Jurkat, Clone E6-1 (cell line): ENCODE measurements at regions not wholly inside any gene's neighbourhood (a gene's known extent, or its start where the extent isn't known, plus 50 kb on each side); places are given as distances from the start of the nearest gene placed in this dataset.

ENCODE experiments used
- DNase-seq: peaks from one replicate; pipeline ENCODE4 v3.0.0-alpha.2; 2011; ENCODE audit warnings: low read depth, low spot score
- H3K4me3 ChIP-seq: 2 replicates; pipeline ENCODE4 v1.5.1; 2011; ENCODE audit warnings: mild to moderate bottlenecking, low read length, control low read depth, moderate library complexity

- H3K4me3 ChIP-seq, result no peak overlapping the region
- no peak for DNase-seq
Observed at GRCh38 chr11:134797411-134798089, 385.5 kb upstream of the B3GAT1 start.

DNA sequence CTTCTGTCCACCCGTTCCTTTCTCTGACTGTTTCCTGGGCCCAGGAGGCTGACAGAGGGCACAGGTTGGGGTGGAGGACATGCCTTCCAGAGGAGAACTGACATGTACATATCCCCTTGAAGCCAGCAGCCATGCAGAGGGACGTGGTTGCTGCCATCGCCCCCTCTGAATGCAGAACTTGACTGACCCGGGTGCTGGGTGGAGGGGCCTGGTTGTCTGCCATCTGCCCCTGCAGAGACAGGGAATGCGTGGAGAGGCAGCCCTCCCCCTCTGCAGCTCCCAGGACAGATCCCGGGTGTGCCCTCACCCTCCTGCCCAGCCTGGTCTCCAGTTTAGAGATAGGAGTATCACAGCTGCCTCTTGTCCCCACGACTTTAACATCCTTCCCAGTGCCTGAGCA lies 383.0 kb upstream of the B3GAT1 start:
- no peak overlapping the region for H3K4me3 ChIP-seq
- no peak for DNase-seq

DNA sequence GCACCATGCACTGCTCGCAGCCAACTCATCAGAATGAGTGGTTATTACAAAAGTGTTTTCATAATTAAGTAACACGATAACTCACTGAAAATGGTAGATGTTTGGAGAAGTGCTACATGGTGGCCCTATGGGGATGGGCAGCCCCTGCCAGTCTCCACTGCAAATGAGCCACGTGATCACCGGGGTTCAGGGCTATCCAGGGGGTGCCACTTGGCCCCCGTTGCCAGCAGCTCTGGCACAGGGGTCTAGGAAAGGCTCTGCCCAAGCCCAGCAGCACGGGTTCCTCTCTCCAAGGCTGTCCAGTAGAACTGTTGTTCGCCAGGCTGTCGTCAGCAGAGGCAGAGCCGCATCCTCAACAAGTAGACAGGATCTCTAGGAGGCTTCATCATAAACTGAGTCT lies 382.1 kb upstream of the B3GAT1 start:
- DNase-seq, result no peak

GRCh38 chr11:134792677-134793076 lies 380.6 kb upstream of the B3GAT1 start:
- H3K4me3 ChIP-seq, result no peak overlapping the region
- no peak for DNase-seq

More for the DNA sequence above, 382.1 kb upstream of the B3GAT1 start:
- H3K4me3 ChIP-seq, result no peak overlapping the region

- peak; percentile 15 for DNase-seq
Observed at GRCh38 chr11:134792044-134792443, 380.0 kb upstream of the B3GAT1 start.

DNA sequence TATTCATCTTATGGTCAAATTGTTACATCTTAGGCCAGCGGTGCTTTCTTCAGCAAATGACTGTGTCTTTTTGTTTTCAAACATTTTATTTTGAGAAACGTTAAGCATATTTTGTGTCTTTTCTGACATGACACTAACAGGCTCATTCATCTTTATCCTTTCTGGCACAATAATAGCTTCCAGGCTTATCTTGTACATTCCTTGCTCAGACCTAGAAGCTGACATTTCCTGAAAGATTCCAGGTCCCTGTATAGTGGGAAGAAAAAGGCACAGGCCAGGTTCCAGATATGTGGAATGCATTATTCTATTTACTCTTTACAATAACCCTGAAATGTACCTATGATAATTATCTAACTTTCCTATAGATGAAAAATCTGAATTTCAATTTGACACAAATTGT lies 379.1 kb upstream of the B3GAT1 start:
- DNase-seq, result no peak

More at GRCh38 chr11:134792044-134792443, 380.0 kb upstream of the B3GAT1 start:
- H3K4me3 ChIP-seq, result no peak overlapping the region

GRCh38 chr11:134789104-134789503 lies 377.1 kb upstream of the B3GAT1 start:
- no peak for DNase-seq
- H3K4me3 ChIP-seq, result no peak overlapping the region

More for the DNA sequence above, 379.1 kb upstream of the B3GAT1 start:
- H3K4me3 ChIP-seq, result no peak overlapping the region

GRCh38 chr11:134786636-134787035 lies 374.6 kb upstream of the B3GAT1 start:
- no peak overlapping the region for H3K4me3 ChIP-seq
- DNase-seq, result no peak

- DNase-seq, result no peak
Observed at GRCh38 chr11:134785660-134786284, 373.7 kb upstream of the B3GAT1 start.

DNA sequence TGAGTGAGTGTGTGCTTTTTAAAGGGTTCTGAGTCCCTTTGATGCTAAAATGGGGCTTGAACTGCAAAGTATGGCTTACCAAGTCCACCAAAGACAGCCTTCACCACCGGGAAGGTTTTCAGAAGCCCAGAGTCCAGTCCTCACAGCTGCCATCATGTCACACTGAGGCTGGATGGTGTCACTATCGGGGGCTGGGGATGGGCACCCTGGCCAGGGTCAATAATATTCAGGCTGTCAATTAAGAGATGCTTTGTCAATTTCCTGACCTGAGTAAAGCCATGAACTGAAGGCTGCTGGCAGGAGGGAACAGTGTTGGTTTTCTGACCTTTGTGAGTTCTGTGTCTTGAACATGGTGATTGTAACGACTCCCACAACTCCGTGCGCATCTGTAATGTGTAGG lies 373.0 kb upstream of the B3GAT1 start:
- H3K4me3 ChIP-seq, result no peak overlapping the region
- no peak for DNase-seq

More at GRCh38 chr11:134785660-134786284, 373.7 kb upstream of the B3GAT1 start:
- H3K4me3 ChIP-seq, result no peak overlapping the region

DNA sequence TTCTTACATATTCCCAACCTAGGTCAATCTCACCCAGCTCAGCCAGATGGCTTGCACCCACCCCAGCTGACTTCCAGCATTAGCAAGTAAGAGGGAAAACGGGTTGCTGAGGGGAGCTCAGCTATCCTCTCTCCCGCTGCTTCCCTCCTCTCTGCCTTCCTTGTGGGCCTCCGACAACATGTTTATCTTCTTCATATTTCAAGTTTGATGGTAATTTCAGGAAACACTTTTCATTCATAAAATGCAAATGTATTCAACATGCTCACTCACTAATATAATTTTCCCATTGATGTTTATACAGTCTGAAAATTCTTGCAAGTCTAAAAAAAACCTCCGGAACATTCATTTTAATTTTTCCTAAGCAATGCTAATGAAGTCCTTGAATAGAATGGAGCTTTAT lies 372.5 kb upstream of the B3GAT1 start:
- no peak for DNase-seq
- H3K4me3 ChIP-seq, result no peak overlapping the region

GRCh38 chr11:134784046-134784445 lies 372.0 kb upstream of the B3GAT1 start:
- no peak for DNase-seq
- H3K4me3 ChIP-seq, result no peak overlapping the region

- H3K4me3 ChIP-seq, result no peak overlapping the region
- no peak for DNase-seq
Observed at GRCh38 chr11:134783234-134783633, 371.2 kb upstream of the B3GAT1 start.

GRCh38 chr11:134781380-134781866 lies 369.4 kb upstream of the B3GAT1 start:
- H3K4me3 ChIP-seq, result no peak overlapping the region
- DNase-seq, result no peak

DNA sequence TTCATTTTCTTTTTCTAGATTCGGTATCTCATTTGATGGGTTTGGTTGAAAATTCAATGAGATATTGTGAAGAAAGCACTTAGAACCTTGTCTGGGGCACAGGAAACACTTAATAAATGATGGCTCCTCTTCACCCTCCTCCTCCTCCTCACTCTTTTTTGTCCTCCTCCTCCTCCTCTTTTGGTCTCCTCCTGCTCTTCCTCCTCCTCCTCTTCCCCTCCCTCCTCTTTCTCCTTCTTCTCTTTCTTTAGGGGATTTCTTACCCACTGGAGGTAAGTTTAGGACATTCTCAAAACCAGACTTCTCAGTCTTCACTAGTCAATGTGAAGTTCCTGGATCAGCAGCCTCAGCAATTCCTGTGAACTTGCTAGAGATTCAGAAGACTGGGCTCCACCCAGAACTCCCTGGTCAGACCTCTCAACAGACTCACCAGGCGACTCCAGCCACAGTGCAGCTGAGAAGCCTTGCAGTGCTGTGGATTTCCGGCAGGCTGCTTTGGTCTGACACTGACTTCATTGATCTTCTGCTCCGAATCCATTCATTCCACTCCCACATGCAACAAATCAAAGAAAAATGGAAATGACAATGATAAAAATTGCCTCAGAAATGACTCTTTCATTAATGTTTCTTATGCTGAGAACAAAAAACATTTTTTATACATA lies 368.6 kb upstream of the B3GAT1 start:
- DNase-seq, result no peak
- H3K4me3 ChIP-seq, result no peak overlapping the region

- DNase-seq, result no peak
- no peak overlapping the region for H3K4me3 ChIP-seq
Observed at GRCh38 chr11:134779179-134779578, 367.1 kb upstream of the B3GAT1 start.

- H3K4me3 ChIP-seq, result no peak overlapping the region
- DNase-seq, result no peak
Observed at GRCh38 chr11:134768463-134768862, 356.4 kb upstream of the B3GAT1 start.

GRCh38 chr11:134765565-134765964 lies 353.5 kb upstream of the B3GAT1 start:
- no peak overlapping the region for H3K4me3 ChIP-seq
- no peak for DNase-seq

DNA sequence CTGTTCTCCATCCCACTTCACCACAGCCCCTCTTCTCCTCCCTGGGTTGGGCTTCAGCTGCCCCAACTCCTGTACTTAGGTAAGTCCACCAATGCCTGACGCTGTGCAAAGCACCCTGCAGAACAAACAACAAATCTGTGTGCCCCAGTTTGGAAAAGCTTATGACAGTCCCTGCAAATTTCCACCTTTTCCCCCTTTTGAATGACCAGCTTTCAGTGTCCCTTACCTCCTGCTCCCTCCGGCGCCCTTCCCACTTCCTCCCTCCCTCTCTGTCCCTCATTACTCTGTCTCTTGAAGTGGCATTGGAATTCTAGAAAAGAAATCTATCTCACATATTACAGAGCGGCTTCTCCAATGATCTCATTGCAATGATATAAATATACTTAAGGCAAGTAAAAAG lies 352.9 kb upstream of the B3GAT1 start:
- no peak for DNase-seq

GRCh38 chr11:134764367-134764766 lies 352.3 kb upstream of the B3GAT1 start:
- no peak for DNase-seq
- no peak overlapping the region for H3K4me3 ChIP-seq

More for the DNA sequence above, 352.9 kb upstream of the B3GAT1 start:
- H3K4me3 ChIP-seq, result no peak overlapping the region
